ENCODE measurements at regions not wholly inside any gene's neighbourhood (a gene's known extent, or its start where the extent isn't known, plus 50 kb on each side); places are given as distances from the start of the nearest gene placed in this dataset.
"Not testable (repeated sequence)": the region's sequence is repeated elsewhere in the genome, so short reads cannot be mapped to it uniquely, and the experiment has no call there.

DNA sequence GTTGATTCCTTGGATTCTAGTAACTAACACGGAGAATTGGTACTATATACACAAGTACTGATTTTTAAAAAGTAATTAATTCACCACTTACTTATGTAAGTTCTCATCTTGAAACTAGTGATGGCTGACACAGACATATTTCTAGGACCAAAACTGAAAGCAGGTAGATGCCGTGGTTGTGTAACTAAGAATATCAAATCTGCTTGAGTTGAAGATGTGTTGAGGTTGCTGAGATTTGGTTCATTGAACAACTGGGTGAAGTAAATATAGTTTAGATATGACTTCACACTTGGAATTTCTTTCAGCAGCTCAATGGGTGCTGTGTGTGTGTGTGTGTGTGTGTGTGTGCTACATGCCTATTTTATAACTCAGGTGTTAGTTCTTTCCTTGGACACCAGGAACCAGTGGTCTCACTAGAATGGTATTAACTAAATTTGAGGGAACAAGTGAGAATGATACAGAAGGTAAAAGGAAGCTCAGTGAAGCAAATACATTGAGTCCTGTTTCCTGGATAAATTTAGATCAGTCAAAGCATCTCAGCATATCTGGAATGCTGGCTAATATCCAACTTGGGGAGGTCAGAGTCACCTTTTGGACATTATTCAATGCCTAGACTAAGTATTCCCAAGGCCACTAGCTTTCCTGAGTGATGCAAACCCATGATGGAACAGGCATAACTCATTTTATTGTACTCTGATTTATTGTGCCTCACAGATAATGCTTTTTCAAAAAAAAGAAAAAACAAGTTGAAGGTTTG lies 110.7 kb upstream of the ZEB2 start:
- H3K4me1 ChIP-seq (ENCODE audit: control insufficient read depth in 1 of 2, insufficient read depth in 2 of 2, low read length in 2 of 2), result no peaks in the 10 kb centered on the region
- no peaks in the 10 kb centered on the region for H3K9me3 ChIP-seq (ENCODE audit: control insufficient read depth in 1 of 2, low read length in 2 of 2)
- no peak overlapping the region for H3K4me3 ChIP-seq (ENCODE audit: low read depth in 1 of 2, low read length in 2 of 2)
- no peaks in the 10 kb centered on the region for H3K27me3 ChIP-seq (ENCODE audit: low read depth, low read length)
- no peak overlapping the region for H3K27ac ChIP-seq (ENCODE audit: low read length)
- H3K36me3 ChIP-seq (ENCODE audit: control insufficient read depth in 1 of 2, insufficient read depth in 2 of 2, low read length in 2 of 2), result no peaks in the 10 kb centered on the region

DNA sequence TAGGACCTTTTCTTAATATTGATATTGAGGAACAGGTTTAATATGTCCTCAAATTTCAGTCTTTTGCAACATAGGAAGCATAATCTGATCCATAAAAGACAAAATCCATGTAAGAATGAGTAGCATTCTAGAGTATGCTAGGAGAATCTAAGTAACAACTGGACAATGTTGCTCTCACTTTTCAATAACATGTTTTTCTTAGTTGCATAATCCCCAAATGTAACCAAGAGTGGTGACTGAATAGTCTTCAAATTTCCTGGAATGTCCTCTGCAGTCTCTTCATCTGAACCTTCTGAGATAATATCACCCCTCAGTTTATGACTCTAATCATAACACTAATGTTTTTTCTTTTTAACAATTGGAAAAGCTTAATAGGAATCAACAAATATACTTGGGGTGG lies 110.0 kb upstream of the ZEB2 start:
- H3K27ac ChIP-seq (ENCODE audit: low read length), result no peak overlapping the region
- H3K4me3 ChIP-seq (ENCODE audit: low read depth in 1 of 2, low read length in 2 of 2), result no peak overlapping the region
- no peaks in the 10 kb centered on the region for H3K4me1 ChIP-seq (ENCODE audit: control insufficient read depth in 1 of 2, insufficient read depth in 2 of 2, low read length in 2 of 2)
- no peaks in the 10 kb centered on the region for H3K9me3 ChIP-seq (ENCODE audit: control insufficient read depth in 1 of 2, low read length in 2 of 2)
- H3K27me3 ChIP-seq (ENCODE audit: low read depth, low read length), result no peaks in the 10 kb centered on the region
- no peaks in the 10 kb centered on the region for H3K36me3 ChIP-seq (ENCODE audit: control insufficient read depth in 1 of 2, insufficient read depth in 2 of 2, low read length in 2 of 2)

DNA sequence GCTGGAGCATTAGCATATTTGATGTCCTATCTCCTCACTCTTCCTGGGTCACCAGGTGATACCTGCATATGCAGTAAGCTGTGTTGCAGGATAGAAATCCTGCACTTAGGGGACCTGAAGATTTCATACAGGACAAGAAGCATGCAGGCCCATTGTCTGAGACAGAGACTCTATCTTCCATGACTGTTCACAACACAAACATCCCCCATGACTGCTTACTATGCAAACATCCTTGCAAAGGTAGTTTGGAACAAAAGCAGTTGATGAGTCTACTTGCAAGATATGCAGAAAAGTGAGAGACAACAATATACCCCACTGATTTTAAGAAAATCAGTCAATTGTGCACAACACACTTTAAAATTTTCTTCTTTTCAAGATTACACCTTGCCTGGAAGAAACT lies 108.6 kb upstream of the ZEB2 start:
- H3K4me1 ChIP-seq (ENCODE audit: control insufficient read depth in 1 of 2, insufficient read depth in 2 of 2, low read length in 2 of 2), result no peaks in the 10 kb centered on the region
- H3K9me3 ChIP-seq (ENCODE audit: control insufficient read depth in 1 of 2, low read length in 2 of 2), result no peaks in the 10 kb centered on the region

DNA sequence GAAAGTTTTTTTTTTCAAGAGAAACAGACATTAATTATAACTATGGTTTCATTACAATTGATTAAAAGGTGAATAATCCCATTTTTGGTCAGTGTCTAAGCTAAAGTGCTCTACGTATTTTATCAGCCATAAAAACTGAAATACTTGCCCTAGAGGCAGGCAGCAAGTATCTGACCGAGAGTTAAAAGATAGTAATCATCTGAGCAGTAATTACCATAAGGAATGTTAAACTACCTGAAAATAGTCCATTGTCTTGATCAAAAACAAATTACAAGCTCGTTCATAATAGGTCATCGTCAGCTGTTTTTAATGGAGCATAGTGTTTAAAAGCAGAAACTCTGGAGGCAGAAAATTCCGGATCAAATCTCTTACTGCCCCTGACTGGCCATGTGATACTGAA lies 105.7 kb upstream of the ZEB2 start:
- H3K36me3 ChIP-seq (ENCODE audit: control insufficient read depth in 1 of 2, insufficient read depth in 2 of 2, low read length in 2 of 2), result no peaks in the 10 kb centered on the region
- no peaks in the 10 kb centered on the region for H3K27me3 ChIP-seq (ENCODE audit: low read depth, low read length)
- no peak overlapping the region for H3K27ac ChIP-seq (ENCODE audit: low read length)
- H3K4me1 ChIP-seq (ENCODE audit: control insufficient read depth in 1 of 2, insufficient read depth in 2 of 2, low read length in 2 of 2), result no peaks in the 10 kb centered on the region
- peaks cover 0 to 2% of the 10 kb centered on the region in 2 donors for H3K9me3 ChIP-seq (ENCODE audit: control insufficient read depth in 1 of 2, low read length in 2 of 2)
- H3K4me3 ChIP-seq (ENCODE audit: low read depth in 1 of 2, low read length in 2 of 2), result no peak overlapping the region

More for the DNA sequence above, 108.6 kb upstream of the ZEB2 start:
- Histone ChIP-seq H3K27ac (ENCODE audit: low read length) (no peak overlapping the region), H3K36me3 (ENCODE audit: control insufficient read depth in 1 of 2, insufficient read depth in 2 of 2, low read length in 2 of 2) (no peaks in the 10 kb centered on the region), H3K27me3 (ENCODE audit: low read depth, low read length) (no peaks in the 10 kb centered on the region), H3K4me3 (ENCODE audit: low read depth in 1 of 2, low read length in 2 of 2) (no peak overlapping the region)

DNA sequence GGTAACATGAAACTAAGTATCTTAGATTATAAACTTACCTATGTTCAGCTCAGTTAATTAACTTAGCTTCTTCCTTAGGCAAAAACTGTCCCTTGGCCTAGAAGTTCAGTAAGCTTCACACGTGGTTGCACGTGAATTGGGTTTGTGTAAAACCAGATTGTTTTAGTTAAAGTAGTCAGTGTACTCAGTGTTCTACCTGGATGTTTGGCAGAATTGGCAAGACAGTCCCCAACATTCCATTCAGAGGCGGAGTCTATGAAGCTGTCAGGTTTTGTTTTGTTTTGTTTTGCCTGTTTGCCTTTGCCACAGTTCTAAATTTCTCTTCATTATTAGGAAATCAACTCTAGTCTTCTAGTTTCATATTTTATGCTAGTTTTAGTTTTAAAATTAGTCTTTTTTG lies 105.3 kb upstream of the ZEB2 start:
- Histone ChIP-seq H3K4me1 (ENCODE audit: control insufficient read depth in 1 of 2, insufficient read depth in 2 of 2, low read length in 2 of 2) (no peaks in the 10 kb centered on the region), H3K27ac (ENCODE audit: low read length) (no peak overlapping the region)

DNA sequence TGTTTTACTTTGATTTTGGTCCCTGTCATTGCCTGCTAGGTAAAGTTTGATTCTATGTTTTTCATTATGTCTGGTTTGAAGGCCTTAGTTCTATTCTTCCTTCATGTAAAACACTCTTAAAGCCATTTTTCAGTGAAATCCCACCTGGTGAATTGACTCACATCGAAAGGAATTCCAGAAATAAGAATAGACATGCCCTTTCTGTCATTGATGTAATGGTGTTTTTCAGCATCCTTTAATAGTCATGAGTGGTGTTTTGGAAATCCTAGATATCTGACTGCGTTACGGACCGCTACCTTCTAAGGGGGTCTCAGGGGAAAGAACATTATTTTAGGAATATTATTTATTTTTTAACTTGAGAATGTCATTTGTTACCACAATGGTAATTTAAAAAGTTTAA lies 104.5 kb upstream of the ZEB2 start:
- Histone ChIP-seq H3K36me3 (ENCODE audit: control insufficient read depth in 1 of 2, insufficient read depth in 2 of 2, low read length in 2 of 2) (no peaks in the 10 kb centered on the region), H3K27ac (ENCODE audit: low read length) (no peak overlapping the region), H3K4me3 (ENCODE audit: low read depth in 1 of 2, low read length in 2 of 2) (no peak overlapping the region), H3K9me3 (ENCODE audit: control insufficient read depth in 1 of 2, low read length in 2 of 2) (peaks cover 0 to 2% of the 10 kb centered on the region in 2 donors), H3K27me3 (ENCODE audit: low read depth, low read length) (no peaks in the 10 kb centered on the region), H3K4me1 (ENCODE audit: control insufficient read depth in 1 of 2, insufficient read depth in 2 of 2, low read length in 2 of 2) (no peaks in the 10 kb centered on the region)

More for the DNA sequence above, 105.3 kb upstream of the ZEB2 start:
- Histone ChIP-seq H3K27me3 (ENCODE audit: low read depth, low read length) (no peaks in the 10 kb centered on the region), H3K36me3 (ENCODE audit: control insufficient read depth in 1 of 2, insufficient read depth in 2 of 2, low read length in 2 of 2) (no peaks in the 10 kb centered on the region), H3K4me3 (ENCODE audit: low read depth in 1 of 2, low read length in 2 of 2) (no peak overlapping the region), H3K9me3 (ENCODE audit: control insufficient read depth in 1 of 2, low read length in 2 of 2) (peaks cover 0 to 2% of the 10 kb centered on the region in 2 donors)

DNA sequence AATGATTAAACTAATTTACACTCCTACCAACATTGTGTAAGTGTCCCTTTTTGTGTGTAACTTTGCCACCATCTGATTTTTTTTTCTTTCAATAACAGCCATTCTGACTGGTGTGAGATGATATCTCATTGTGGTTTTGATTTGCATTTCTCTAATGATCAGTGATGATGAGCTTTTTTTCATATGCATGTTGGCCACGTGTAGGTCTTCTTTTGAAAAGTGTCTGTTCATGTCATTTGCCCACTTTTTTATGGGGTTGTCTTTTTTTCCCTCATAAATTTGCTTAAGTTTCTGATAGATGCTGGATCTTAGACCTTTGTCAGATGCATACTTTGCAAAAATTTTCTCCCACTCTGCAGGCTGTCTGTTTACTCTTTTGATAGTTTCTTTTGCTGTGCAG lies 102.5 kb upstream of the ZEB2 start:
- H3K4me1 ChIP-seq (ENCODE audit: control insufficient read depth in 1 of 2, insufficient read depth in 2 of 2, low read length in 2 of 2); H3K36me3 ChIP-seq (ENCODE audit: control insufficient read depth in 1 of 2, insufficient read depth in 2 of 2, low read length in 2 of 2); H3K4me3 ChIP-seq (ENCODE audit: low read depth in 1 of 2, low read length in 2 of 2); H3K27me3 ChIP-seq (ENCODE audit: low read depth, low read length); H3K27ac ChIP-seq (ENCODE audit: low read length); H3K9me3 ChIP-seq (ENCODE audit: control insufficient read depth in 1 of 2, low read length in 2 of 2): not testable (repeated sequence)

DNA sequence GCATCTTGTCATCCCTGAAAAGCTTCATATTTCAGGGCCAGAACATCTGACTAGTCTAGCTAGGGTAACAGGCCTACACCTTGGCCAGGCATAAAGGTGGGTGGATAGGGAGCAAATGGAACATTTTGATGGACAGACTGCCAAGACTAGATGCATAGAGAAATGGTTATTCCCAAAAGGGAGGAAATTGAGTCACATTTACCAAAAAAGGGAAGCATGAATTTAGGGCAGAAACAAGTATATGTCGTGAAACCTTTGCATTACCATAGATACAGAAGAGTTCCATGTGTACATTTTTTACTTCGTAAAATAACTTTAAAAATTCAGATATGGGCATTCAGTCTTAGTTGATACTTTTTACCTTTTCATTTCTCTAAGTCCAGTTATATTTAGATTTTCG lies 101.3 kb upstream of the ZEB2 start:
- H3K27ac ChIP-seq (ENCODE audit: low read length), result no peak overlapping the region
- H3K27me3 ChIP-seq (ENCODE audit: low read depth, low read length), result no peaks in the 10 kb centered on the region
- no peaks in the 10 kb centered on the region for H3K4me1 ChIP-seq (ENCODE audit: control insufficient read depth in 1 of 2, insufficient read depth in 2 of 2, low read length in 2 of 2)
- no peaks in the 10 kb centered on the region for H3K36me3 ChIP-seq (ENCODE audit: control insufficient read depth in 1 of 2, insufficient read depth in 2 of 2, low read length in 2 of 2)
- peaks cover 0 to 2% of the 10 kb centered on the region in 2 donors for H3K9me3 ChIP-seq (ENCODE audit: control insufficient read depth in 1 of 2, low read length in 2 of 2)
- H3K4me3 ChIP-seq (ENCODE audit: low read depth in 1 of 2, low read length in 2 of 2), result no peak overlapping the region

DNA sequence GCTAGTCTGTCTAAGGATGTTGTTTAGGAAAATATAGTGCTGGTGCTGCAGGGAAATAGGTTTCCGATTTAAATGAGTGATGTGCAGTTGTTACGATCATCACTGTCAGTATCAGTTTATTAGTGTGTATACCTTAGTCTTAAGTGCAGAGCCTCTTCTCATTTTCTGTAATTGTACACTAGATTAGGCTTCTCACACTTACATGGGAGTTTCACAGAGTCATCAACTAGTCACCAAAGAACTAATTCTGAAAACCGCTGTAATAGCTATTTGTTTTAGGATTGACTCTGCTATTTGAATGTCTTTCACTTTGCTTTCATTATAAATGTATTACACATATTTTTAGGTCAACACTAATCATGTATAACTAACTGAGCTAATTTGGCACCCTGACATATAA lies 99.8 kb upstream of the ZEB2 start:
- H3K27me3 ChIP-seq (ENCODE audit: low read depth, low read length), result no peaks in the 10 kb centered on the region
- no peaks in the 10 kb centered on the region for H3K4me1 ChIP-seq (ENCODE audit: control insufficient read depth in 1 of 2, insufficient read depth in 2 of 2, low read length in 2 of 2)
- H3K4me3 ChIP-seq (ENCODE audit: low read depth in 1 of 2, low read length in 2 of 2), result no peak overlapping the region
- peaks cover 0 to 2% of the 10 kb centered on the region in 2 donors for H3K9me3 ChIP-seq (ENCODE audit: control insufficient read depth in 1 of 2, low read length in 2 of 2)
- no peak overlapping the region for H3K27ac ChIP-seq (ENCODE audit: low read length)
- H3K36me3 ChIP-seq (ENCODE audit: control insufficient read depth in 1 of 2, insufficient read depth in 2 of 2, low read length in 2 of 2), result no peaks in the 10 kb centered on the region

DNA sequence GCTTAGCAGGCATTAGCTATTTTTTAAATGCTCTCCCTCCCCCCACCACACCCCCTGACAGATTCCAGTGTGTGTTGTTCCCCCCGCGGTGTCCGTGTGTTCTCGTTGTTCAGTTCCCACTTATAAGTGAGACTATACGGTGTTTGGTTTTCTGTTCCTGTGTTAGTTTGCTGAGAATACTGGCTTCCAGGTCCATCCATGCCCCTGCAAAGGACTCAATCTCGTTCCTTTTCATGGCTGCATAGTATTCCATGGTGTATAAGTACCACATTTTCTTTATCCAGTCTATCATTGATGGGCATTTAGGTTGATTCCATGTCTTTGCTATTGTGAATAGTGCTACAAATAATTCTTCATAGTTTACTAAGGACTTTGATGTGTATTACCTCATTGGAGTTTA lies 97.3 kb upstream of the ZEB2 start:
- not testable (repeated sequence) for H3K9me3 ChIP-seq (ENCODE audit: control insufficient read depth in 1 of 2, low read length in 2 of 2)

DNA sequence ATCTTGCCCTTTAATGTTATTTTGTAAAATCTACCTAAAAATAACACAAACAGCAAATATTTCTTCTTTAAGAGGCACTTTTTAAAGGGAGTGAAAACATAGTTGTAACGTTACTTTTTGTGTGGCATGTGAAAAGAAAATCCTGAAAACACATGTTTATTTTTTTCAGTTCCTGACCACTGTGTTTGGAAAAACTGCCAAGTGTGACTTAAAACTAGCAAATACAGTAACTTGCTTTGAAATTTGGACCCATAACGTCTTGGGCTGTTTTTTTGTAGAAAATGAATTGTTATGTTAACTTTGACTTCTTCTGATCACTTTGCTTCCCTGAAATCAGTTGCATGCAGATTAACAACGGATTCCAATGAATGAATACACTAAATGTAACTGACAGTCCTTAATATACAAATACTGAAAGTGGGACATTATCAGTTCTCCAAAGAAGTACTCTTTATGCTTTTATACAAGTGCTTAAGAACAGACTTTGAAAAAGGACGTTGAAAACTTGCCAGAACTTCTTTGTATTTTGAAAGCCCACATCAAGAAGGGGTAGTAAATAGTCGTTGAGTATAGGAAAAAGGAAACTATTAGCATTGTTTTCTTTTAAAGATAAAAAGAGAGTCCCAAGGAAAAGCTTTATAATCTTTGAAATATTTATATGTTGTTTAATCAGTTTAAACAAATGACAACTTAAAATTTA lies 96.1 kb upstream of the ZEB2 start:
- Histone ChIP-seq H3K36me3 (ENCODE audit: control insufficient read depth in 1 of 2, insufficient read depth in 2 of 2, low read length in 2 of 2) (no peaks in the 10 kb centered on the region), H3K4me3 (ENCODE audit: low read depth in 1 of 2, low read length in 2 of 2) (no peak overlapping the region), H3K27ac (ENCODE audit: low read length) (no peak overlapping the region), H3K9me3 (ENCODE audit: control insufficient read depth in 1 of 2, low read length in 2 of 2) (peaks cover 0 to 7% of the 10 kb centered on the region in 2 donors), H3K27me3 (ENCODE audit: low read depth, low read length) (no peaks in the 10 kb centered on the region), H3K4me1 (ENCODE audit: control insufficient read depth in 1 of 2, insufficient read depth in 2 of 2, low read length in 2 of 2) (no peaks in the 10 kb centered on the region)

More for the DNA sequence above, 97.3 kb upstream of the ZEB2 start:
- H3K27ac ChIP-seq (ENCODE audit: low read length); H3K36me3 ChIP-seq (ENCODE audit: control insufficient read depth in 1 of 2, insufficient read depth in 2 of 2, low read length in 2 of 2); H3K27me3 ChIP-seq (ENCODE audit: low read depth, low read length); H3K4me3 ChIP-seq (ENCODE audit: low read depth in 1 of 2, low read length in 2 of 2); H3K4me1 ChIP-seq (ENCODE audit: control insufficient read depth in 1 of 2, insufficient read depth in 2 of 2, low read length in 2 of 2): not testable (repeated sequence)

Data from muscle layer of duodenum (tissue), 2 donors.